ENCODE measurements at regions not wholly inside any gene's neighbourhood (a gene's known extent, or its start where the extent isn't known, plus 50 kb on each side); places are given as distances from the start of the nearest gene placed in this dataset.

DNA sequence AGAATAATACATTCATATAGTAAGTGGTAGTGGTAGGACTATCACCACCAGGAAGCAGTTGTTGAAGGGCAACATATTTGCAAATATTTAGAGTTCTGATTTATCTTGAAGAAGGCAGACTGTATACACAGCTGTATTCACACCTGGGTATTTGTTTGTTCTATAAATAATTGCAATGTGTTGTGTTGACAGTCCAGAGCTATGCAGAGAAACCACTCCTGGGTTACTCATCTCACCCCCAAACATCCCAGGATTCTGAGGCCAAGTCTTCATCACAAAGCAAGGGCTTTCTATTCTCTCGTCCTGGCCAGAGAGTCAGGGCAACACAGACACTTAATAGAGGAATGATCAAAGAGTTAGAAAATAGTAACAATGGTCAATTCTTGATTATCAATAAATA, 102.1 kb upstream of the FAT3 start:
- TF ChIP-seq, protein P1, sequence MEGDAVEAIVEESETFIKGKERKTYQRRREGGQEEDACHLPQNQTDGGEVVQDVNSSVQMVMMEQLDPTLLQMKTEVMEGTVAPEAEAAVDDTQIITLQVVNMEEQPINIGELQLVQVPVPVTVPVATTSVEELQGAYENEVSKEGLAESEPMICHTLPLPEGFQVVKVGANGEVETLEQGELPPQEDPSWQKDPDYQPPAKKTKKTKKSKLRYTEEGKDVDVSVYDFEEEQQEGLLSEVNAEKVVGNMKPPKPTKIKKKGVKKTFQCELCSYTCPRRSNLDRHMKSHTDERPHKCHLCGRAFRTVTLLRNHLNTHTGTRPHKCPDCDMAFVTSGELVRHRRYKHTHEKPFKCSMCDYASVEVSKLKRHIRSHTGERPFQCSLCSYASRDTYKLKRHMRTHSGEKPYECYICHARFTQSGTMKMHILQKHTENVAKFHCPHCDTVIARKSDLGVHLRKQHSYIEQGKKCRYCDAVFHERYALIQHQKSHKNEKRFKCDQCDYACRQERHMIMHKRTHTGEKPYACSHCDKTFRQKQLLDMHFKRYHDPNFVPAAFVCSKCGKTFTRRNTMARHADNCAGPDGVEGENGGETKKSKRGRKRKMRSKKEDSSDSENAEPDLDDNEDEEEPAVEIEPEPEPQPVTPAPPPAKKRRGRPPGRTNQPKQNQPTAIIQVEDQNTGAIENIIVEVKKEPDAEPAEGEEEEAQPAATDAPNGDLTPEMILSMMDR (IDR thresholded peaks at IDR 0.05; ENCODE audit: extremely low read depth in 1 of 2, insufficient read depth in 1 of 2, low read depth in 1 of 2, low read length in 2 of 2): no peak
- TF ChIP-seq POLR2AphosphoS5 (IDR thresholded peaks at IDR 0.05; ENCODE audit: insufficient read depth, low read depth, low read length) (no peak), POLR2A (IDR thresholded peaks at IDR 0.05; ENCODE audit: low read depth, low read length) (no peak), EZH2 (IDR thresholded peaks at IDR 0.05; ENCODE audit: borderline replicate concordance, low read depth, low read length, severe bottlenecking) (no peak), JUN (IDR thresholded peaks at IDR 0.05; ENCODE audit: borderline replicate concordance, insufficient read depth, insufficient read length, low read depth) (no peak), FOS (IDR thresholded peaks at IDR 0.05; ENCODE audit: borderline replicate concordance, insufficient read depth, low read length) (no peak)

Data from endothelial cell of umbilical vein (primary cell).